GM23338 (cell line): ENCODE measurements at regions not wholly inside any gene's neighbourhood (a gene's known extent, or its start where the extent isn't known, plus 50 kb on each side); places are given as distances from the start of the nearest gene placed in this dataset.

Experiments
- CTCF ChIP-seq, 2 experiments: fragments of 200-600 bp in 1 of 2; sonication (generic) in 1 of 2; conservative IDR thresholded peaks; 2 replicates each; pipeline versions ENCODE4 v1.5.1 to v1.6.1; 2016 to 2017; ENCODE audit warnings: antibody characterized with exemption in 2 of 2, low read depth in 2 of 2, mild to moderate bottlenecking in 2 of 2, moderate library complexity in 1 of 2
- EZH2 ChIP-seq: fragments of 200-600 bp; sonication (generic); IDR thresholded peaks from one replicate; pipeline ENCODE4 v1.8.0; 2017; ENCODE audit warnings: antibody characterized with exemption, mild to moderate bottlenecking, low read depth; ENCODE audit not compliant: unreplicated experiment
- NANOG ChIP-seq: IDR thresholded peaks from 2 replicates; pipeline ENCODE4 v1.6.1; 2016; ENCODE audit warnings: antibody characterized with exemption, borderline replicate concordance
- POLR2AphosphoS5 ChIP-seq: IDR thresholded peaks from 2 replicates; pipeline ENCODE4 v1.6.1; 2016; ENCODE audit warnings: antibody characterized with exemption, low read depth

GRCh38 chr4:126061655-126062054 lies 746.9 kb downstream of the FAT4 start:
- TF ChIP-seq CTCF (conservative IDR thresholded peaks at IDR 0.05; ENCODE audit: low read depth in 2 of 2) (no peak), EZH2 (no peak), POLR2AphosphoS5 (no peak), NANOG (no peak)
